Fibroblast of gingiva (primary cell): ENCODE measurements at regions not wholly inside any gene's neighbourhood (a gene's known extent, or its start where the extent isn't known, plus 50 kb on each side); places are given as distances from the start of the nearest gene placed in this dataset.

Source experiments
- DNase-seq: peaks from one replicate; pipeline ENCODE4 v3.0.0-alpha.2; 2011; ENCODE audit warnings: low read depth

DNA sequence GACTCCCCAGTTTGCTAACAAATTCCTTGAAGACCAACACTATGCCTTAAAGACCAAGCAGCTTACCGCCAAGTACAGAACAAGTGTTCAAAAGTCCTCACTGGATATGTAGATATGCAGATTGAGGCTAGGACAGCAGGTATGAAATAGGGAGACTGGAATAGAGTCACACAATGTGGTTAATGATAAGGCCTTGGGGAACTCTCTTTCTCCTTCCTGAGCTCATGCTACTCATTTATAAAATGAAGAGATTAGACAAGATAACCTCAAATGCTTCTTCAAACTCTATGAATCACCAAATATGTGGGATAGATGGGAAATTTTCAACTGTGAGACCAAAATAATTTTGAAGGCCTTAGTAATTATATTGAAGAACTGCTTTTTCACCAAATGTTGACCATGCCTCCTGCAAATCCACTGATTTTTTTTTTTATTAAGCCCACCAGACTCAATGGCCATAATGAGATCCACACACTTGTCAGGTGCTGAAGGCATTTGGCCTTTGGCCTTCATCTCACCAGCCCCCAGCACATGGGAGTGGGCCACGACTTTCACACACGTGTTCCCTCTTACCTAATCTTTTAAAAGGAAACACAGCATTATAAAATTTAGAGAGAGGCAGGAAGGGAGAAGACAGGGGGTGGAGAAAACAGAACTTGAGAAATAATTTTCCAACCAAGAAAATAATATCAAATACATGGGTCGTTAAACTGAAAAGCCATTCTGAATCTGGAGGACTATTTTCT lies 181.5 kb downstream of the EN1 start:
- DNase-seq: no peak

GRCh38 chr2:118661179-118661578 lies 186.3 kb downstream of the EN1 start:
- DNase-seq: peak; percentile 38

GRCh38 chr2:118658596-118659198 lies 188.8 kb downstream of the EN1 start:
- no peak for DNase-seq

DNA sequence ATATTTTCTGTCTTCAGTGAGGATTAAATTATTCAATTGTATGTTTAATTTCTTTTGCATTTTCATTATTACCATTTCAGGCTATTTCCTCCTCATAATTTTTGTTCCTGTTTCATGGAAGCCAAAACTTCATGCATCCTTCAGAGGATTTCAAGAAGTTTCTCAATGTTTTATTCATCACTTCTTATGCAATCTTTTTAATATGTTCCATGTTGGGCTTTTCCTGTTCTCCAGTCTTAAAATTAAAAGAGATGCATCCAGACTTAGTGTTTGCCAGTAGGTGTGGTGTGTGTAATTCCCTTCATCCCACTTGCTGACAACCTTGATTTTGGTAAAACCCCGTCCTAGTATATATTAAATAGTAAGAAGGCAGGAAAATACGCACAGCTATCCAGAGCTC lies 190.0 kb downstream of the EN1 start:
- peak; percentile 58 for DNase-seq

DNA sequence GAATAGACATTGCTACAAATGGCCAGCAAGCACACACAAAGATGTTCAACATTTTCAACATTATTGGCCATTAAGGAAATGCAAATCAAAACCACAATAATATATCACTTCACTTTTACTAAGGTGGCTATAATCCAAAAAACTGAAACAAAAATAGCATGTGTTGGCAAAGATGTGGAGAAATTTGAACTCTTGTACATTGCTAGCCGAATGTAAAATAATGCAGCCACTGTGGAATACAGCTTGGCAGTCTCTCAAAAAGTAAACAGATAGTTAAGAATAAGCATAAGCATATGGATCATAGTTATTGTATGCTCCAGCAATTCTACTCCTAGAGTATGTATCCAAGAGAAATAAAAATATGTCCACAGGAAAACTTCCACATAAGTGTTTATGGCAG lies 192.5 kb downstream of the EN1 start:
- DNase-seq: peak; percentile 87

- DNase-seq: no peak
Measured at GRCh38 chr2:118650327-118650726, 197.1 kb downstream of the EN1 start.

- DNase-seq: no peak
Measured at GRCh38 chr2:118645876-118646275, 201.6 kb downstream of the EN1 start.

DNA sequence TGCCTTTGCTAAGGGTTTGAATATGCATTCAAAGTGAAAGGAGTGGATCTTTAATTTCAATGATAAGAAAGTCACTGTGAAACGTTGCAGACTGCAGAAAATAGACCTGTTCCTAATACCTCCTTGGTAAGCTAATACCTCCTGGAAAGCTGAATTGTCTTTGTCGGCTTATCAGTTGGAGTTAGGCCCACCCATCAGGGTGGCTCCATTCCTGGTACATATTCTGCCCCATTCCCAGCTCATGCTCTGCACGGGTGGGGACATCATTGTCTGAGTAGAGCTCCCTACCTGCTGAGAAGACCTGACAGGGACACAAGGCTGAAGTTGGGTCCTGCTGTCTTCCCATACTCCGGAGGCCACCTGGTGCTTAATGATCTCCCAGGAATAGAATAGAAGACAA lies 203.3 kb downstream of the EN1 start:
- no peak for DNase-seq

DNA sequence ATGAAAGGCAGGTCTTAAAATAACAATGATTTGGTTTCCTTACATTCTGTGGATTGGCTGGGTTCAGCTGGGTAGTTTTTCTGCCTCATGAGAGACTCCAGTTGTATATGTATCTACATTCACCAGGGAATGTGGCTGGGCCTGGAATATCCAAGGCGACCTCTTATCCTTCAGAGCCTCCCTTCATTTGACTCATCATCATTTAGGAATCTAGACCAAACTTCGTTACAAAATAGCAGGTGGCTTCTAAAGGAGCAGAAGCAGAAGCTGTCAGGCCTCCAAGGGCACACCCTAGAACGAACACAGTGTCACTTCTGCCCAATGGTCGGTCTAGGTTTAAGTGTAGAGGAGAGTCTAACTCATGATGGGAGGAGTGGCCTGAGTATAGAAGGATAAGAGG lies 204.2 kb downstream of the EN1 start:
- DNase-seq: no peak

- DNase-seq: no peak
Measured at GRCh38 chr2:118642501-118642900, 204.9 kb downstream of the EN1 start.

- DNase-seq: no peak
Measured at GRCh38 chr2:118641711-118642110, 205.7 kb downstream of the EN1 start.

DNA sequence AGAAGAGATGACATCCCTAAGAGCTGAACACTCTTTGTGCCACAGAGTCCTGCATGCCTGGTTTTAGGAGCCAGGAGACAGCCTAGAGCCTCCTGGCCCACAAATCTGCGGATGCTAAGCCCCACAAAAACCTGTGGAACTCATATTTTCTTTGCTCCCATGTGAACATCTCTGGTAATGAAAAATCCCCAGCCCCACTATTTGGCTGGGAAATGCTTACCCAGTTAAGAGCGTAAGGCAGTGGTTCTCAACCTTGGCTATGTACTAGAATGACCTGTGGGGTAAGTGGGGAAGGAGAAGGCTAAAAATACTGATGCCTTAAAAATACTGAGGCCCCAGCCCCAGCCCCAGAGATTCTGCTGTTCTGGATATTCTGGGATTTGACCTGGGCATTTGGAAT lies 208.1 kb downstream of the EN1 start:
- DNase-seq: no peak

- DNase-seq: no peak
Measured at GRCh38 chr2:118638453-118638852, 209.0 kb downstream of the EN1 start.

- DNase-seq: no peak
Measured at GRCh38 chr2:118635891-118636290, 211.6 kb downstream of the EN1 start.

GRCh38 chr2:118634876-118635275 lies 212.6 kb downstream of the EN1 start:
- no peak for DNase-seq

DNA sequence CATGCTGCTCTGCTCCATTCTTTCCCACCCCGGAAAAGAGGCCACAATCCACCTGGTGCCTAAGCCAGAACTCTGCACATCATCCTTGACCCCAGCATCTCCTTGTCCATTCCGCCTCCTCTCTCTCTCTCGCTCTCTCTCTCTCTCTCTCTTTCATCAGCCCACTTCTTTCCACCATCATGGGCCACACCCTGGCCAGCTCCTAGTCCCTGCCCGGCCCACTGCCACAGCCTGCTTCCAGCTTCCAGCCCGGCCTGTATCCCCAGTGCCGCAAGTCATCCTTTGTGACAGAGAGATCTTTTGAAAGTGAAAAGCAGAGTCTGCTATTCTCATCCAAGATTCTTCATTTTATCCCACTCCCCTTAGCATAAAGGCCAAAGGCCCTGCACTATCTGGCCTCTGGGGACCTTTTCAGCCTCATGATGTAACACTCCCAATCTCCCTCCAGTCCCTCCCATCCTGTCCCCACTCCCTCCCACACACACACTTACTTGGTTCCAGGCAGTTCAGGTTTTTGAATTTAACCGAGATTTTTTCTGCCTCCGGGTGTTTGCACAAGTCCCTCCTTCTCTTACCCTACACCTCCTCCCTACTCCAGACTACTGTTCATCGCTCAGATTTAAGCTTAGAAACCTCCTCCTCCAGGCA lies 214.0 kb downstream of the EN1 start:
- DNase-seq: no peak

DNA sequence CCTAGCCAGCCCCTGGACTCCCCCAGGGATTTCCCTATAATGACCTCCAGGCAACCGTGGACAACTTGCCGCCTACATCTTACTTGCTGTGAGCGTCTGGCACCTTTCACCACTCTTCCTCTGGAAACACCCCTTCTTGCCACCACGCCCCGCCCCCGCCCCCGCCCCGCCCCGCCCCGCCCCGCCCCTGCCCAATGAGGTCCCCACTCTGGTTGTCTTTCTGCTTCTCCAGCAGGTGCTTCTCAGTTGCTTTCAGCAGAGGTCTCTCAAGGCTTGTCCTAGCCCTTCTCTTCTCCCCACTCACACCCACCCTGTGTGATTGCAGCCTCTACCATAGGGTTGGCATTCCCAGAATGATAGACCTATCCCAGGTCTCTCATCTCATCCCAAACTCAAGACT lies 214.5 kb downstream of the EN1 start:
- no peak for DNase-seq

DNA sequence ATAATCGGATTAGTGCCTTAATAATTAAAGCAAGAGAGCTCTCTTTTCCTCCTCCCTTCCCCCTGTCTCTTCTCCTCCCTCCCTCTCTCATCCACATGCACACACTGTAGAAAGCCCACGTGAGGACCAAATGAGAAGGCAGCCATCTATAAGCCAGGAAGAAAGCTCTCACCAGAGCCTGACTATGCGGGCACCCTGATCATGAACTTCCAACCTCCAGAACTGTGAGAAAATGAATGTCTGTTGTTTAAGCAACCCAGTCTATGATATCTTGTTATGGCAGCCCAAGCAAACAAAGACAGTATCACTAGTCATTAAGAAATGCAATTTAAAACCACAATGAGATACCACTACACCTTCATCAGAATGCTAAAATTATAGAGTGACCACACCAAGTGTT lies 220.3 kb downstream of the EN1 start:
- no peak for DNase-seq

- peak; percentile 33 for DNase-seq
Measured at GRCh38 chr2:118622913-118623312, 224.5 kb downstream of the EN1 start.

DNA sequence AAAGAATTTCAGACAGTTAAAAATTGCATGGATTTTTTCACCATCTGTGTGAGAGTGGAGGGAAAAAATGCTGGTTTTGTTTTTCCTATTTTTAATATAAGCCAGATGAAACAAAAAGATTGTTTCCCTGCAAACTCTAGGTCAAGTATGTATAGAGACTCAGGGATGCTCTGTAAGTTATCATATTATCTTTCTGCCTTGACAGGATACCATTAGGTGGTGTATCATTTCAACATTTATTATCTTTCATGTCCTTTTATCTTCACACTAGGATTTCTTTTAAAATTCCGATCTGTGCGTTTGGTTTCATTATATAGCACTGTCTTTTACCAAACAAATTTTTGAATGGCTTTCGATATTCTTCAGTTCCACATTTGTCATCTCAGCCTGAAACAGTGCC lies 225.3 kb downstream of the EN1 start:
- no peak for DNase-seq

GRCh38 chr2:118618279-118618678 lies 229.2 kb downstream of the EN1 start:
- no peak for DNase-seq

DNA sequence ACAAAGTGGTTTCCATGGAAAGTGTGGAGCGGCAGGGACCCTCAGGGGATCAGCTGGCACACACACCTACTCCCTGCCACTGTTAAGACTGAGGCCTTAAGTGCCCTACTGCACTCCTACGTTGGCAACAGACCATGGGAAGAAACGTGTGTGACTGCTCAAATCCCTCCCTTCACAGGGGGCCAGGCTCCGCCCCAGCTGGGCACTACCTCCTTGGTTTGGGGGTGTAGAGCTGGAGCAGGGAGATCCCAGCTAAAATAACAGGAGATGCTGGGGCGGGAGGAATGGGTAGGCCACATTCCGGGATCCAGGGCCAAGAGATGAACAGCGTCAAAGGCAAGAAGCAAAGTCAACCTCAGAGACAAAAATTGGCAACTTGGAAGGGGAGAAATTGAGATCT lies 231.0 kb downstream of the EN1 start:
- no peak for DNase-seq

DNA sequence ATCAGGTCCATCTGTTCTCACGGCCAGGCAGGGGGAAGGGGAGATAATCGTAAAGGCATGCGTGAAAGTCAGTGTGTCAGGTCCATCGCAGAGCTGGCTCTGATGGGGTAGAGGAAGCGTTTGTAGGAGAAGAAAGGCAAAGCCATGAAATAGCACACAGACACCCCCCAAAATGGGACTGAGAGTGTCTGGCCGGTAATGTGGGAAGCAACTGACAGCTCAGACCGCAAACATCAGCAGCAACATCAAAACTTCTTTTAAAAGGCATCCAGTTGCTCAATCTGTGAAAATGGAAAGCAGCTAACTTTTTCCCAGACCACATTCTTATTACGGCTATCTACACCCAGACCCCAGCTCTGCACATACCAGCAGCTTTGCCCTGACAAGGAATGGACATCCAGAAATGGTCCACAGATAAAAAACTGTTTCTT lies 232.6 kb downstream of the EN1 start:
- no peak for DNase-seq

GRCh38 chr2:118613737-118614136 lies 233.7 kb downstream of the EN1 start:
- DNase-seq: no peak
